DMS114 treated with DMSO at 0.1 percent for 48 hours (cell line): ENCODE measurements at regions not wholly inside any gene's neighbourhood (a gene's known extent, or its start where the extent isn't known, plus 50 kb on each side); places are given as distances from the start of the nearest gene placed in this dataset.

ENCODE experiments used
- DNase-seq: peaks from one replicate; lab custom pipeline; 2025; ENCODE audit not compliant: unreplicated experiment; lab: John Stamatoyannopoulos, UW

DNA sequence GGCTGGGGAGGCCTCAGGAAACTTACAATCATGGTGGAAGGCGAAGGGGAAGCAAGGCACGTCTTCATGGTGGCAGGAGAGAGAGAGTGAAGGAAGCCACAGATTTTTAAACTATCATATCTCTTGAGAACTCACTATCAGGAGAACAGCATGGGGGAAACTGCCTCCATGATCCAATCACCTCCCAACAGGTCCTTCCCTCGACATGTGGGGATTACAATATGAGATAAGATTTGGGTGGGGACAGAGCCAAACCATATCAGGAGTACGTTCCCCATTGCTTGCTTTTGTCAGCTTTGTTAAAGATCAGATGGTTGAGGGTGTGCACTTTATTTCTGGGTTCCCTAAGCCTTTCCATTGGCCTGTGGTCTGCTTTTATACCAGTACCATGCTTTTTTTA is 53.7 kb upstream of the E2F8 start:
- no peak for DNase-seq

DNA sequence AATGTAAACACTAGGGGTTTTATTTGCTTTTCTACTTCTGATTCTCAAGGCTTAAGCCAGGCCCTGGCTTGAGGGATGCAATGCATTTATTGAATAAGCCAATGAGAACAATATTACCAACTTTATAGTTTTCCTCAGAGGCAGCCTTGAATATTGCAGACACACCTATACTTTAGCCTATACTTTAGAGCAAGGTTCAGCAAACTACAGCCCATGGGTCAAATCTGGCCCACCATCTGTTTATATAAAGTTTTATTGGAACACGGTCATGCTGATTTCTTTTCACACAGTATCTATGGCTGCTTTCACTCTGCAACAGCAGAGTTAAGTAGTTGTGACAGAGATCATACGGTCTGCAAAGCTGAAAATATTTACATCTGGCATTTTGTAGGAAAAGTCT is 50.3 kb upstream of the E2F8 start:
- no peak for DNase-seq
